ENCODE measurements at regions not wholly inside any gene's neighbourhood (a gene's known extent, or its start where the extent isn't known, plus 50 kb on each side); places are given as distances from the start of the nearest gene placed in this dataset.

- no peak for DNase-seq
These were observed 77.8 kb downstream of the DLL1 start for GRCh38 chr6:170212956-170213636.

- DNase-seq, result no peak
These were observed 78.7 kb downstream of the DLL1 start for GRCh38 chr6:170212051-170212756.

DNA sequence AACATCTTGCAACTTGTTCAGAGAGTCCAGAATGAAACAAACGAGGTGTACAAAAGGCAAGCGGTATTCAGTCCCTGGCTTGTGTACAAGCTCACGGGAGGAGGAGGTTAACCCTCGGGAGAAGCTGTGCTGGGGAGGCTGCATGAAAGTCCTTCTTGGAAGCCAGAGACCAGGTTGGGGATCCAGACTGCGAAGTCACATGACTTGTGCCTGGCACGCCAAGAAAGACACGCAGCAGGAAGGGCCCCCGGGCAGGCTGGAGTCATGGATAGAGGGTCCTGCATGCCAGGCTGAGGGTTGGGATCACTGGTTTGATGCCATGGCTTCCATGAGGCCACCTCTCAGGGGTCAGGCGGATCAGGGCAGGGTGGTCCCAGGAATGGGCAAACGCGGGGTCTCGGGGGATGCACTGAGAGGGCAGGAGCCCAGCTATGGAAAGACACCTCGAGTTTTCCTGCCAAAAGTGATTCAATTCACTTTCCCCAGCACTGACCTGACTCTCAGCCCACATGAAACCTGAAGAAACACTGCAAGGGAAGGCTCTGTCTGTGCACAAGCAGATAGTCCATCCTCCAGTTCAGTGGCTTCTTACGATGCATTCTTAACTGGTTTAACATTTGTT is 79.4 kb downstream of the DLL1 start:
- DNase-seq, result no peak

- DNase-seq, result no peak
These were observed 80.1 kb downstream of the DLL1 start for GRCh38 chr6:170210651-170211403.

DNA sequence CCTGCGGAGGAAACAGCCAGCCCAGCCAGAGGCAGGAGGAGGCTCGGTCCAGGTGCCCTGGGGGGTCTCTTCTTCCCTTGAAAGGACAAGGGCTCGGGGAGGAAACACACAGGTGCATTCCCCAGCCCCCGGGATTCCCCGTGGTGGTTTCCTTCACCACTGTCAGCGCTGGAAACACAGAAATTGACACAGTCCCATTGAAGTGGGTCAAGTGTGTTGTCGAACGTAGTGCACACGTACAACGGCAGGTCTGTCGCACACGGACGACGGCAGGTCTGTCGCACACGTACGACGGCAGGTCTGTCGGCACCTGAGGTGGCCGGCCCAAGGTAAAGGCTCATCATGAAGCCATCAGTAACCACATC is 80.9 kb downstream of the DLL1 start:
- no peak for DNase-seq

DNA sequence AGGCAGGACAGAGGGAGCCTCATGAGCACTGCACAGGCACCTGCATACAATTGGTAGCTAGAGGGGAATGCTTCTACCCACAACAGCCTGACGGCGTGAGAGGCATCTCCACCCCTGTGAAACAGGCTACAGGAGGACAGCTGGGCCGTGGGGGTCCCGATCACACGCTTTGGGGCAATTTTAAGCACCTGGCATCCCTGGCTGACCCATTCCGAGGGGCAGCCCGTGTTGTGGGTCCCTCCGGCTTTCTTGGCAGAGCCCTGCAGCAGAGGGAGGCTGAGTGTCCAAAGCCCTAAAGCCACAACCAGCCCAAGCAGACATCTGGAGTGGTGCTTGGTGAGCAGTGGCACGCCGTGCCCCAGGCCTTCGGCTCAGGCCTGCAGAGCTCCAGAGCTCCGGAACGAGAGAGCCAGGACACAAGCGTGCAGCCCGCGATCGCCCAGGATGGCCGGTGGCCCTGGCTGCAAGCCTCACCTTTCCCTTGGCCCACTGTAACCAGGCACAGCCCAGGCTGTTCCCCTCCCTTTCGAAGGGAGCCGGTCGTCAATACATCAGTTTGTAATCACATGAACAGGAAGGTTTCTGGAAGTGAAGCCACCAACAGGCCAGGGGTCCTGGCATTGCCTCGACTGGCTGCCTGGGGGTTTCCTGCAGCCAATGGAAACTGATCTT is 81.4 kb downstream of the DLL1 start:
- DNase-seq, result no peak

DNA sequence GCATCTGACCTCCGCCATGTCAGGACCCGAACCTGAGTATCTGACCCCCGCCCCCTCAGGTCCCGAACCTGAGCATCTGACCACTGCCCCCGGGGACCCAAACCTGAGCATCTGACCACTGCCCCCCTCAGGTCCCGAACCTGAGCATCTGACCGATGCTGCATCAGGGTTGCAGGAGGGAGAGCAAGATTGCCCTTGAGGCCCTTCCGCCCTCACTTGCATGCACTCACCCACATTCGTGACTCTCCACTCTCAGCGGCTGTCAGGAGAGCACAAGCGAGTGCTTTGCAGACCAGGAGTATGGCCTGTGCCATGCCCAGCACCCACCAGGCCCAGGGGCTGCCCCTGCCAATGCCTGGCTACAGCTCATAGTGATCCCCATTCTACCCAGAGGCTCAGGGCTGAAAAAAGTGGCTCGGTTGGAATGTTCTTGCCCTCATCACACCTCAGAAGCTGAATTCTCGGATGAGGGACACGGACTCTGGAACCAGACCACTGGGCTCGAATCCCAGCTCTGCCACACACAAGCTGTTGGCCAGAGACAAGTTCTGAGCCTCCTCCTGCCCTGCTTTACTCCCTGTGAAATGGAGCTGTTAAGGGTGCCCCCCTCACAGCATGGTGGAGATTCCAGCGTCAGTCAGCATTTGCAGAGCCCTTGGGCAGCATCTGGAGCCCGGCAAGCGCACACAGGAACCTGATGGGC is 82.1 kb downstream of the DLL1 start:
- DNase-seq, result no peak

GRCh38 chr6:170208182-170208601 is 82.7 kb downstream of the DLL1 start:
- DNase-seq, result no peak

- DNase-seq, result no peak
These were observed 83.2 kb downstream of the DLL1 start for GRCh38 chr6:170207586-170208181.

- DNase-seq, result no peak
These were observed 83.9 kb downstream of the DLL1 start for GRCh38 chr6:170206851-170207431.

DNA sequence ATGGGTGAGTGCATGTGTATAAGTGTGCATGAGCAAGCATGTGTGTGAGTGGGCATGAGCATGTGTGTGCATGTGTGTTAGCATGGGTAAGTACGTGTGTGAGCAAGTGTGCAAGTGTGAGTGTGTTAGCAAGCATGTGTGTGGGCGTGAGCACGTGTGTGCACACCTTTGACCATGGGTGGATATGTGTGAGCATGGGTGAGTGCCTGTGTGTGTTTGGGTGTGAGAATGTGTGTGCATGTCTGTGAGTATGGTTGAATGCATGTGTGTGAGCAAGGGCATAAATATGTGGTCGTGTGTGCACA is 84.6 kb downstream of the DLL1 start:
- no peak for DNase-seq

DNA sequence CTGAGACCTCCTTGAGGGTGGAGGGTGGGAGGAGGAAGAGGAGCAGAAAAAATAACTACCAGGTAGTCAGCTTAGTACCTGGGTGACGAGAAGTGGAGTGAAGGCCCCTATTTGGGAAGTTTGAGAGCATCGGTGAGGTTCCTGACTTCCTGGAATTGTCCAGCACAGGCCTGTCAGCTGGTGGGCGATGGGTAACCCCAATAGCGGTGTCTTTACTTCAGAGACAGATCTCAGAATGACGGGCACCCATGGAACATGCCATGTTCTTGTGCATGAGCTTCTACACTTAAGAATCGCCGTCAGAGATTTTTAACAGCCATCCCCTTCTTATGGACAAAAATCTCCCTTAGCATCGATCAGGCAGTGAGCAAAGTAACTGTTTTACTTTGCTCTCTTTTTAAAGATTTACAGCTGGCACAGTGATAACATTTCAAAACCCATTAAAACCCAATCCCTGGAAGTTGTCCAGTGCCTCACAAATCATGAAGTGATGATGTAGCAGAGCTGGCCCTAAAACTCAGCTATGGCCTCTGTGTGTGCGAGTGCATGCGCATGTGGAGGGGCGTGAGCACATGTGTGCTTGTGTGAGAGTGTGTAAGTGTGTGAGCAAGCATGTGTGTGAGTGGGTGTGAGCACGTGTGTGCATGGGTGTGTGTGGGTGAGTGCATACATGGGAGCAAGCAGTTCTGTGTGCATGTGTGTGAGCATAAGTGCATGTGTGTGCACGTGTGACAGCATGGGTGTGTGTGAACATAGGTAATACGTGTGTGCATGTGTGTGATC is 85.2 kb downstream of the DLL1 start:
- no peak for DNase-seq

- no peak for DNase-seq
These were observed 85.8 kb downstream of the DLL1 start for GRCh38 chr6:170205126-170205525.

- DNase-seq, result no peak
These were observed 87.7 kb downstream of the DLL1 start for GRCh38 chr6:170203212-170203611.

- DNase-seq, result no peak
These were observed 88.3 kb downstream of the DLL1 start for GRCh38 chr6:170202416-170203135.

GRCh38 chr6:170201361-170201760 is 89.5 kb downstream of the DLL1 start:
- DNase-seq, result no peak

DNA sequence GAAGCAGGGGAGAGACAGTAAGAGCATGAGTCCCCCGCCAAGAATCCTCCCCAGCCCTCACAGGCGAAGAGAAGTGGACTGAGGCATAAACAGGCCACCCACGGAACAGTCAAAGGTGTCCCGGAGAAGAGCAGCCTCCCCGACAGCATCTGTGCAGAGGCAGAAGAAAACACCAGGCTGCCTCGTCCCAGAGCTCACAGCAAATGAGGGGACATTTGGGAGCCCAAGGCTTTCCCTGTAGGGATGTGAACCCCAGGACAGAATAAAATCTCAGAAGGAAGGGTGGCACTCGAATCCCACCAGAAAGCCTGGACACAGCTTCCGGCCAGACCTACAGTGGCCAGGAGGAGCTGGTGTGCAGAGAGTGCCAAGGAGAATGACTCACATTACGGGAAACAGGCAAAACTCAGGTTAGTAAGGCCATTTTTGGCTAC is 90.4 kb downstream of the DLL1 start:
- DNase-seq, result no peak

DNA sequence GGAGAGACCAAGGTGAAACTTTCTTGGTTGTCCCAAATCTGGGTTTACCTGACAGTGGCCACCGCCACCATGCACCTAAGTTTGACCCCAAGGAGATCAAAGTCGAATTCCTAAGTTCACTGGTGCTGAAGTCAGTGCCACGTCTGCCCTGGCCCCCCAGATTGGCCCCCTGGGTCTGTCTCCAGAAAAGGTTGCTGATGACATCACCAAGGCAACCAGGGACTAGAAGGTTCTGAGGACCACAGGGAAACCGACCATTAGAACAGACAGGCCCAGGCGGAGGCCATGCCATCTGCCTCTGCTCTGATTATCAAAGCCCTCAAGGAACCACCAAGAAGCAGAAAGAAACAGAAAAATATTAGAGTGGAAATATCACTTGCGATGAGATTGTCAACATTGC is 91.2 kb downstream of the DLL1 start:
- DNase-seq, result no peak

GRCh38 chr6:170198298-170198697 is 92.6 kb downstream of the DLL1 start:
- no peak for DNase-seq

GRCh38 chr6:170193326-170193821 is 97.5 kb downstream of the DLL1 start:
- DNase-seq, result no peak
